ENCODE measurements at regions not wholly inside any gene's neighbourhood (a gene's known extent, or its start where the extent isn't known, plus 50 kb on each side); places are given as distances from the start of the nearest gene placed in this dataset.

- SMC1A ChIA-PET (ENCODE audit: uncharacterized antibody, unreplicated experiment), result interaction anchor here (1.2 to 1.9 kb wide), 5 partner anchors 24 to 206 kb away, joined by 3 to 8 read pairs (median 4); no protein-coding TSS in a partner anchor
- TF ChIP-seq FOXM1 (IDR thresholded peaks at IDR 0.05; ENCODE audit: low read depth, low read length), result no peak
- no peak for TF ChIP-seq STAT1 (conservative IDR thresholded peaks at IDR 0.05)
- TF ChIP-seq SPI1 (IDR thresholded peaks at IDR 0.05; ENCODE audit: borderline replicate concordance, insufficient read depth, low read depth, low read length), result no peak
- no peak for TF ChIP-seq HDGF (IDR thresholded peaks at IDR 0.05)
- no peak for TF ChIP-seq ZBTB4 (CRISPR knock-in tag; IDR thresholded peaks at IDR 0.05)
- RAD21 ChIA-PET (ENCODE audit: unreplicated experiment), result interaction anchor here (1.1 kb wide), 1 partner anchor 34 kb away, joined by 3 read pairs; no protein-coding TSS in a partner anchor
- intact Hi-C loops (cut with micrococcal nuclease; ENCODE audit: unreplicated experiment), result no loop called here
- Histone ChIP-seq H3K79me2 (ENCODE audit: control insufficient read depth, insufficient read depth, low read length) (no peaks in the 10 kb centered on the region), H3K36me3 (ENCODE audit: control insufficient read depth in 2 of 2, insufficient read depth in 2 of 2, low read length in 1 of 2) (no peaks in the 10 kb centered on the region), H4K20me1 (ENCODE audit: control insufficient read depth, insufficient read depth) (no peaks in the 10 kb centered on the region), H3K4me1 (ENCODE audit: control insufficient read depth, insufficient read depth, low read length) (peaks cover 21% of the 10 kb centered on the region), H3K27me3 (replicated peaks in 1 of 2; ENCODE audit: control insufficient read depth in 2 of 2, insufficient read depth in 2 of 2, low read length in 1 of 2) (no peaks in the 10 kb centered on the region), H3K9ac (ENCODE audit: control insufficient read depth, insufficient read depth, low read length) (no peak overlapping the region), H3K4me3 (no peak overlapping the region), H2AFZ (ENCODE audit: control insufficient read depth, low read depth, low read length) (no peak overlapping the region), H3K4me2 (ENCODE audit: control insufficient read depth, insufficient read depth) (no peak overlapping the region), H3K27ac (ENCODE audit: control insufficient read depth, insufficient read depth) (no peak overlapping the region), H3K9me3 (replicated peaks; ENCODE audit: control insufficient read depth, insufficient read depth, low read length) (no peaks in the 10 kb centered on the region)
- WGBS (ENCODE audit: insufficient coverage, insufficient replicate concordance, low lambda C conversion rate, missing lambda C conversion rate), result 94% methylated on average over 2 of the region's 2 CpGs
- ATAC-seq (no peak), DNase-seq (ENCODE audit: low read depth, low spot score) (no peak), FAIRE-seq (no peak)
- CTCF ChIA-PET, result no interaction called here
- POLR2A ChIA-PET, result no interaction called here
- BruUV-seq (replicated peaks), result no TSS peak
- in situ Hi-C loops (cut with MboI), result no loop called here
These were observed 86.8 kb upstream of the MEF2A start for GRCh38 chr15:99478977-99479376.
